Spinal cord (tissue), 9 donors: ENCODE measurements at regions not wholly inside any gene's neighbourhood (a gene's known extent, or its start where the extent isn't known, plus 50 kb on each side); places are given as distances from the start of the nearest gene placed in this dataset.

Experiments used
- DNase-seq, 6 donors: peaks; one replicate each; pipeline versions ENCODE4 v3.0.0 to v3.0.0-alpha.2; 2013 to 2015; ENCODE audit warnings: low spot score in 6 of 6, low read depth in 4 of 6
- H3K27ac ChIP-seq: one replicate; pipeline ENCODE4 v1.5.1; 2013; ENCODE audit warnings: low read depth, low read length, control low read depth
- H3K27me3 ChIP-seq: one replicate; pipeline ENCODE4 v1.6.1; 2013; ENCODE audit warnings: low read length; ENCODE audit not compliant: control insufficient read depth, insufficient read depth
- H3K36me3 ChIP-seq: one replicate; pipeline ENCODE4 v1.6.1; 2013; ENCODE audit warnings: low read length; ENCODE audit not compliant: control insufficient read depth, insufficient read depth
- H3K4me1 ChIP-seq: one replicate; pipeline ENCODE4 v1.6.1; 2013; ENCODE audit warnings: low read length; ENCODE audit not compliant: control insufficient read depth, insufficient read depth
- H3K4me3 ChIP-seq: one replicate; pipeline ENCODE4 v1.5.1; 2013; ENCODE audit warnings: low read depth, low read length, control low read depth
- H3K9me3 ChIP-seq: one replicate; pipeline ENCODE4 v1.6.1; 2013; ENCODE audit warnings: low read length; ENCODE audit not compliant: control insufficient read depth, insufficient read depth
- WGBS: methylation state at CpG from one replicate; pipeline ENCODE4 v1.1.5; 2013; ENCODE audit warnings: missing lambda C conversion rate; ENCODE audit not compliant: insufficient coverage; 5-methylcytosine and 5-hydroxymethylcytosine counted together
- donor health status: healthy.

GRCh38 chr11:95337972-95338429 is 107.0 kb upstream of the SESN3 start:
- Histone ChIP-seq H3K4me3 (no peak overlapping the region), H3K36me3 (no peaks in the 10 kb centered on the region), H3K9me3 (no peaks in the 10 kb centered on the region), H3K4me1 (peaks cover 32% of the 10 kb centered on the region), H3K27me3 (no peaks in the 10 kb centered on the region), H3K27ac (peak overlapping the region; percentile 96)
- WGBS: no CpG with 5 or more reads among the region's 2 CpGs
- DNase-seq: peak in 2 of 6 donors; percentile 9 to 68

GRCh38 chr11:95337175-95337957 is 106.4 kb upstream of the SESN3 start:
- H3K27me3 ChIP-seq: no peaks in the 10 kb centered on the region
- H3K4me3 ChIP-seq: peak overlapping the region; percentile 20
- WGBS: 12% methylated on average over 12 of the region's 14 CpGs
- H3K9me3 ChIP-seq: no peaks in the 10 kb centered on the region
- H3K36me3 ChIP-seq: no peaks in the 10 kb centered on the region
- H3K4me1 ChIP-seq: peaks cover 32% of the 10 kb centered on the region
- peak; percentile 62 to 96 (median 75) for DNase-seq
- peak overlapping the region; percentile 96 for H3K27ac ChIP-seq

GRCh38 chr11:95335989-95336388 is 105.0 kb upstream of the SESN3 start:
- Histone ChIP-seq H3K4me1 (peaks cover 25% of the 10 kb centered on the region), H3K9me3 (no peaks in the 10 kb centered on the region), H3K4me3 (no peak overlapping the region), H3K27me3 (no peaks in the 10 kb centered on the region), H3K36me3 (no peaks in the 10 kb centered on the region), H3K27ac (no peak overlapping the region)
- DNase-seq: no peak
- no CpG with 5 or more reads among the region's 3 CpGs for WGBS

DNA sequence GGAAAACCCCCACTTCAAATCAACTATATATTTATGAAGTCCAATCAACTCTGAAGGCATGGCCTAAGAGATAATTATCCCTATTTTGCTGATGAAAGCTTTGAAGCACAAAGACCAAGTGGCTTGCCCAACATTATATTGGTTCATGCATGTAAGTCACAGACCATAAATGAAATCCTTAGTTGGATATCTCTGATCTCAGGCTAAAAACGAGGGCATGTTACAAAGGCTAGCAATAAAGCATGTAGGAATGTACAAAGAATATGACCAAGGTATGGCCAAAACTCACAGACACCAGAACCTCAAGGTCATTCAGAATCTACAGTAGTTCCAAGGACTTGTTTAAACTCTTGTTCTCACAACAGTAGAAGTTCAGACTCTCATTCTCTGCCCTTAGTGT is 100.2 kb upstream of the SESN3 start:
- H3K27me3 ChIP-seq: no peaks in the 10 kb centered on the region
- H3K4me3 ChIP-seq: no peak overlapping the region
- H3K4me1 ChIP-seq: peaks cover 5% of the 10 kb centered on the region
- no peaks in the 10 kb centered on the region for H3K36me3 ChIP-seq
- H3K27ac ChIP-seq: no peak overlapping the region
- no peak for DNase-seq
- no peaks in the 10 kb centered on the region for H3K9me3 ChIP-seq
- 86% methylated on average over 1 of the region's 1 CpG for WGBS

GRCh38 chr11:95330302-95330701 is 99.3 kb upstream of the SESN3 start:
- Histone ChIP-seq H3K4me1 (peaks cover 5% of the 10 kb centered on the region), H3K9me3 (no peaks in the 10 kb centered on the region), H3K27ac (no peak overlapping the region), H3K4me3 (no peak overlapping the region), H3K36me3 (no peaks in the 10 kb centered on the region), H3K27me3 (no peaks in the 10 kb centered on the region)
- DNase-seq: peak in 1 of 6 donors; percentile 62
- WGBS: 30% methylated on average over 1 of the region's 1 CpG

- Histone ChIP-seq H3K4me1 (peaks cover 5% of the 10 kb centered on the region), H3K27me3 (no peaks in the 10 kb centered on the region), H3K9me3 (no peaks in the 10 kb centered on the region), H3K27ac (no peak overlapping the region), H3K4me3 (no peak overlapping the region), H3K36me3 (no peaks in the 10 kb centered on the region)
- 60% methylated on average over 1 of the region's 2 CpGs for WGBS
- no peak for DNase-seq
Measured at GRCh38 chr11:95327273-95327948, 96.4 kb upstream of the SESN3 start.

DNA sequence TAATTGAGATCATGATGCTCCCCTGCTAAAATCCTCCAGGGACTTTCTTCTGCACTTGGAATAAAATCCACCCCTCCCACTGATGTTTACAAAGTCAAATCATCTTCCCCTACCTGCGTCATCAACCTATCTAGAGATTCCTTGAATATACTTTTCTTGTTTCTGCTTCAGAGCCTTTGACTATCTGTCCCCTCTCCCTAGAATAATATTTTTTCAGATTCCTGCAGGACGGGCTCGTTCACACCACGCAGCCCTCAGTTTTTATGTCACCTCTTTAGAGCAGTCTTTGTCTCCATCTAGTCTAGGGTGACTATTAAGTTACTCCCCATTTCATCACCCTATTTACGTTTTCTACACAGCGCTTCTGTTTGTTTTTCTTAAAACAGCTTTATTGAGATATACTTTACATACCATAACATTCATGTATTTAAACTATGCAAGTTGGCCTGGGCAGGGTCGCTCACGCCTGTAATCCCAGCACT is 94.8 kb upstream of the SESN3 start:
- DNase-seq: no peak
- Histone ChIP-seq H3K27me3 (no peaks in the 10 kb centered on the region), H3K4me3 (no peak overlapping the region), H3K4me1 (peaks cover 5% of the 10 kb centered on the region), H3K36me3 (no peaks in the 10 kb centered on the region), H3K27ac (no peak overlapping the region), H3K9me3 (no peaks in the 10 kb centered on the region)
- 69% methylated on average over 4 of the region's 8 CpGs for WGBS

DNA sequence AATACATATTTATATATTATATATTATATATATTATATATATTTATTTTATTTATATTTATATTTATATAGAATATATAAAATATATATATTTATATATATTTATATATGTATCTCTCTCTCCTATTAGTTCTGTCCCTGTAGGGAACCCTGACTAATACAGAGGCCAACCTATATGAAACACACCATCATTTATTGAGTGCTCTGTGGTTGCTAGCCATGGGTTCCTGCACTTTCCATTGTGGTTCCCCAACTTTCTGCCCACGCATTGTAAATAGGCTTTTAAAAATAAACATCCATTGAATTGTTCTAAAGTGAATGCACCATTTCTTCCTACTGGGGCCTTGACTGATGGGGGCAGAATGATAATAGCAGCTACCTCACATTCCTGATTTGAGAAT is 93.8 kb upstream of the SESN3 start:
- H3K4me3 ChIP-seq: no peak overlapping the region
- no peak overlapping the region for H3K27ac ChIP-seq
- no peaks in the 10 kb centered on the region for H3K4me1 ChIP-seq
- no peaks in the 10 kb centered on the region for H3K36me3 ChIP-seq
- WGBS: no CpG with 5 or more reads among the region's 1 CpG
- no peaks in the 10 kb centered on the region for H3K27me3 ChIP-seq
- DNase-seq: no peak
- H3K9me3 ChIP-seq: no peaks in the 10 kb centered on the region

GRCh38 chr11:95322539-95322938 is 91.5 kb upstream of the SESN3 start:
- no peaks in the 10 kb centered on the region for H3K4me1 ChIP-seq
- no peak for DNase-seq
- no peaks in the 10 kb centered on the region for H3K27me3 ChIP-seq
- no peaks in the 10 kb centered on the region for H3K9me3 ChIP-seq
- no peak overlapping the region for H3K27ac ChIP-seq
- no peak overlapping the region for H3K4me3 ChIP-seq
- no peaks in the 10 kb centered on the region for H3K36me3 ChIP-seq

- Histone ChIP-seq H3K27ac (no peak overlapping the region), H3K4me1 (no peaks in the 10 kb centered on the region), H3K36me3 (no peaks in the 10 kb centered on the region), H3K9me3 (no peaks in the 10 kb centered on the region), H3K4me3 (no peak overlapping the region), H3K27me3 (no peaks in the 10 kb centered on the region)
- DNase-seq: no peak
Measured at GRCh38 chr11:95318498-95318897, 87.5 kb upstream of the SESN3 start.
